Anterior cingulate cortex (tissue), 58 donors: ENCODE measurements at regions not wholly inside any gene's neighbourhood (a gene's known extent, or its start where the extent isn't known, plus 50 kb on each side); places are given as distances from the start of the nearest gene placed in this dataset.
"Not testable (repeated sequence)": the region's sequence is repeated elsewhere in the genome, so short reads cannot be mapped to it uniquely, and the experiment has no call there.

ENCODE experiments used
- DNase-seq, 58 donors: peaks; one replicate each; lab custom pipeline; 2025; lab: John Stamatoyannopoulos, UW

DNA sequence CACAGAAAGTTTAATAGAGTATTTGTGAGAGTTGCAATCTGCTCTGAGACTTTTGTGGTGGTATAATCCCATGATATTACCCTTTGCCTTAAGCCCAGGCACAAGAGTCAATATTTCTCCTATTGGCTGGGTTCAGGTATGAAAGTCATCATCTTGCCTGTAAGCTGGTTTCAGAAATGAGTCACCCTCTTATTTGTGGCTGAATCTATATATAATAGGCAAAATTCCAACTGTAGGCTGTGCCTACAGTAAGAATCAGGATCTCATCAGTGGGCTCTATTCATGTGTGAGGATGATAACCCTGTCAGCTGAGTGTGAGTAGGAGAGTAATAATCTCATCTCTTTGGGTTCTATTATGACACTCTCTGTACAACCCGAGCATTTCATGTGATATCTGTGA lies 2103.1 kb downstream of the TP53TG3F start:
- DNase-seq = no peak

GRCh38 chr16:35562919-35563318 lies 2103.5 kb downstream of the TP53TG3F start:
- DNase-seq = no peak

- no peak for DNase-seq
These were observed 2104.7 kb downstream of the TP53TG3F start for GRCh38 chr16:35564148-35564547.

- no peak for DNase-seq
These were observed 2105.5 kb downstream of the TP53TG3F start for GRCh38 chr16:35564889-35565288.

DNA sequence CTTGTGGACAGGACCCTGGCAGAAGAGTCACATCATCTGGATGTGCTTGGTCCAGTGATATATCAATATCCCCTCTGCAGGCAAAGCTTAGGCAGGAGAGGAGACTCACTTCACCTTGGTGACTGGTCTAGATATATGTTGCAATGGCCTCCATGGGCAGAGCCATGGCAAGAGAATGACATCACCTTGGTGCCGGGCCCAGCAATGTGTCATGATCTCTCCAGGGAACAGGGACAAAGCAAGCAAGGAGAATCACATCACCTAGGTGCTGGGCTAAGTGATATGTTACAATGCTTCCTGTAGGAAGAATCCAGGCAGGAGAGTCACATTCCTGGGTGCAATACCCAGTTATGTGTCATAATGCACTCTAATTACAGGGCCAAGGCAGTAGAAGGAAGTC lies 2106.2 kb downstream of the TP53TG3F start:
- no peak for DNase-seq

GRCh38 chr16:35569413-35569812 lies 2110.0 kb downstream of the TP53TG3F start:
- DNase-seq = no peak

GRCh38 chr16:35570946-35571345 lies 2111.5 kb downstream of the TP53TG3F start:
- no peak for DNase-seq

- no peak for DNase-seq
These were observed 2112.8 kb downstream of the TP53TG3F start for GRCh38 chr16:35572186-35572585.

DNA sequence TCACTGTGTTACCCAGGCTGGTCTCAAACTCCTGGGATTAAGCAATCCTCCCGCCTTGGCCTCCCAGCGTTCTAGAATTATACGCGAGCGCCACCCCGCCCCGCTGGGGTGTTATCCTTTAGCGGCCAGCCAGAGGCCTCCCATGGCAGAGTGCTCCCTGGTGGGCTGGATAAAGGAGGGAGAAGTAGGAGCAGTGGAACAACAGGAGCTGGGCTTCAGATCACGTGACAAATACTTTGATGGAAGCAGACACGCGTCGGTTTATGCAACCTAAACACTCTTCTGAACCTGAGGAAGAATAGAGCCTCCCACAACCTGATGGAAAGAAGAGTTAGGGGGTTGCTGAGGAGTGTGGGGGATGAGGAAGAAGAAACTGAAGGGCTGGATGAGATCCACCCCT lies 2114.0 kb downstream of the TP53TG3F start:
- no peak for DNase-seq

- DNase-seq = no peak
These were observed 2114.6 kb downstream of the TP53TG3F start for GRCh38 chr16:35574011-35574410.

DNA sequence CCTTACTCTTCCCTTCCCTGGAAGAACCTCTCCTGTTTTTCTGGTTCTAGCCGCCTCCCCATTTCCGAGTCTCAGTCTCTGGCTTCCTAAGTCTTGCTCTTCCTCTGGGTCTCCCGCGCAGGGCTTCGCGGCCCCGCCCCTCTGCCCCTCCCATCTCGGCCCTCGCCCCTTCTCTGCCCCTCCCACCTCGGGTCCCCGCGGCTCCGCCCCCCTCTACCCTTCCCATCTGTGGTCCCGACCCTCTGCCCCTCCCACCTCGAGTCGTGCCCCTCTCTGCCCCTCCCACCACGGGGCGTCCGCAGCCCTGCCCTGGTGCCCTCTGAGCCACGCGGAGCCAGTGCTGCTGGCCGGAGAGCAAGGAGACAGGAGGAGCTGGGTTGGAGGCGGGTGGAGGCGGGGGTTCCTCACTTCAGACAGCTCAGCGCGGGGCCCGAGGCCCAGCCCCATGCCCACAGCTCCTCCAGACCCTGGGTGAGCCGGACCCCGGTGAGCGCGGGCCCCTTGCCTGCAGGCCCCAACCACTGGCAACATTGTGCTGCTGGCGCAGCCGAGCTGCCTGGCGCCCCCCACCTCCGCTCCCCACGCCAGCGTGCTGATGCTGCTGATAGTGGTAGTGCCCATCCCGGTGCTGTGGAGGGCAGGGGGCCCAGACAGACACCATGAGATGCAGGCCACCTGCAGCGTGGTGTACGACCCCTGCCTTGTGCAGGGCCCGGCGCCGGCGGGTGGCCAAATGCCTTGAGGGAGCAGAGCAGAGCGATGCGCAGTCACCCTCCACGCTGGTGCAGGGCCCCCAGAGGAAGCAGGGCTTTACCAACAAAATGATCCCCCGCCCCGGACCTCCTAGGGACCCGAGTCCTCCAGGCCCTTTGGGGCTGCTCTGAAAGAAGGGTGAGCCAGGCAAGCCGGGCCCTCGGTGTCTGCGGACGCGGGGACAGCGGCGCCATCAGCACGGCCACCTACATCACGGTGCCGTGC lies 2115.3 kb downstream of the TP53TG3F start:
- no peak for DNase-seq

- DNase-seq = no peak
These were observed 2116.0 kb downstream of the TP53TG3F start for GRCh38 chr16:35575432-35575821.

DNA sequence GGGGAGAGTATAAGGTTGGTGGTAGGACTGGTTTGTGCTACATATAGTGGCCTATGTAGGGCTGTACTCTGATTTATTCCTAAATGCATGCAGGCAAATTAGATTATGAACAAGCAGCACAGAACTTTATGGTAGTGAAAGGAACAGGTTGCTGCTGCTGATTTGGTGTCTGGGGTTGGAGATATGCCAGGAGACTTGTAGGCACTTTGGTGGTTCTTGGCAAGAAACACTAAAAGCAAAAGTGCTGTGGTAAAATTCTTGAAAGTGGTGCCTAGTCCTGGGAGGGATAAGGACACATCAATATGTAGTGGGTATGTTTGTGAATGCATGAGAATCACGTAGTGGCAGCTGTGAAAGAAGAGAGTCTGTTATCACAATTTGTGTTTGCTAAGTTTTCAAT lies 2126.0 kb downstream of the TP53TG3F start:
- no peak for DNase-seq

GRCh38 chr16:35590913-35591312 lies 2131.5 kb downstream of the TP53TG3F start:
- DNase-seq = not testable (repeated sequence)

DNA sequence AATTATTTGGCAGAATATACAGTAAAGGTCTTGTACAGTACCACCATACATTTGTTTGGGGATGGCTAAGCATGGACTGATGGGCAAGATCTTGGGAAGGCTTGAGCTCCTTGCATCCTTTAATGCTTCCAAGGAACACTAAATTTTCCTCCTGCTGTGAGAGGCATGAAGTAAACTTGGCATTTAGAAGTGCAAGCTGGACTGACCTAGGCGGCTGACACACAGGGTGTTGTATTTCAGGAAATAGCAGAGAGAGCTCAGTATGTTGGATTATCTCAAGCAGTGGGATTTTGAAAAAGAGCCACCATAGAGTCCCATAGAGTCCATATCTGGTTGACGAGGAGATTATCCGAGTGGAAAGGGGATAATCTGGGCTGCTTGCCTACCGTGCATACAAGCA lies 2137.1 kb downstream of the TP53TG3F start:
- no peak for DNase-seq

- no peak for DNase-seq
These were observed 2139.4 kb downstream of the TP53TG3F start for GRCh38 chr16:35598696-35599332.

GRCh38 chr16:35599429-35600160 lies 2140.2 kb downstream of the TP53TG3F start:
- DNase-seq = no peak

DNA sequence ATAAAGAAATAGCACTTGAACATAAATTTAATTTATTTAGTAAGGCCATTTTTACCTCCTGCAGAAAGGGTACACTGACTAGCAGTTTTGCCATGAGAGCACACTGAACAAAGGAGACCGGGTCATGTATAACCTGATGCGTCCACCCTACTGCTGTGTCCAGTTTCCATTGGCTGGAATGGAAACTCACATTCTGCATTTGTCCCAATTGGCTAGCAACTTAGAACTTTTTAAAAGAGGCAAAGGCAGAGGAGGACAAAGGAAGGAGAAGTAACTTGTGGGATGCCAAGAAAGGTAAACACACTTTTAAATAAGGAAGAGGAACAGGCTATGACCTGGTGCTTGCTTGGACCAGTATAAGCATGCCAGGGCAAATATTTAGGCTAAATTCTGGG lies 2140.7 kb downstream of the TP53TG3F start:
- not testable (repeated sequence) for DNase-seq

- no peak for DNase-seq
These were observed 2142.7 kb downstream of the TP53TG3F start for GRCh38 chr16:35602116-35602515.

DNA sequence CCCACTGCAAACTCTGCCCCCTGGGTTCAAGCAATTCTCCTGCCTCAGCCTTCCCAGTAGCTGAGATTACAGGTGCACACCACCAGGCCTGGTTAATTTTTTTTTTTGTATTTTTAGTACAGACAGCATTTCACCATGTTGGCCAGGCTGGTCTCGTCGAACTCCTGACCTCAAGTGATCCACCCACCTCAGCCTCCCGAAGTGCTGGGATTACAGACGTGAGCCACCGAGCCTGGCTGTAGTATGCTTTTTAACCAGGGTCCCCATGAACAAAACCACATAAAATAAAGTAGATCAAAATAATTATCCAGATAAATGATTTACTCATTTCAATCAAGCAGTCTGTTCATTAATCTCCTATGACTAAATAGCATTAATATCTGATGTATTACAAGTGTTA lies 2144.0 kb downstream of the TP53TG3F start:
- DNase-seq = not testable (repeated sequence)

DNA sequence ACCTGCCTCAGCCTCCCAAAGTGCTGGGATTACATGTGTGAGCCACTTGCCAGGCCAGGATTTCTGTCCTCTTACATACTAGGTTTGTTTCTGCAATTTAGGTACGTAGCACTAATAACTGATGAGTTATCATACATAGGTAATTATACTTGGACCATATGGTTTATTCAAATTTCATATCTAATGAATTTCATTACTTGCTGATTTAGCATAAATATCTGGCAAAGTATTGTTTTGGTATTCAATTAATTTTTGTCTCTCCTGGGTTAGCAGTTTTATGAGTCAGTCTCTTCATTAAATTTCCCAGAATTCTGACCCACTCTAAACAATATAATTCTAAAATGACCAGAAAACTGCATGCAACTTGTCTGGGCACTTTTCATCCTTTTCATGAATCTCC lies 2146.5 kb downstream of the TP53TG3F start:
- DNase-seq = no peak
